GM12872 (cell line): ENCODE measurements at regions not wholly inside any gene's neighbourhood (a gene's known extent, or its start where the extent isn't known, plus 50 kb on each side); places are given as distances from the start of the nearest gene placed in this dataset.

Experiments
- CTCF ChIP-seq: IDR thresholded peaks from 3 replicates; pipeline ENCODE4 v1.5.1; 2011; ENCODE audit warnings: low read depth, mild to moderate bottlenecking, low read length, moderate library complexity; ENCODE audit not compliant: insufficient read depth

GRCh38 chr2:66698091-66698490 is 263.2 kb downstream of the MEIS1 start:
- TF ChIP-seq CTCF, result no peak

GRCh38 chr2:66698576-66699239 is 263.8 kb downstream of the MEIS1 start:
- no peak for TF ChIP-seq CTCF

GRCh38 chr2:66699416-66699792 is 264.5 kb downstream of the MEIS1 start:
- TF ChIP-seq CTCF, result no peak

GRCh38 chr2:66699793-66700676 is 265.1 kb downstream of the MEIS1 start:
- no peak for TF ChIP-seq CTCF

- TF ChIP-seq CTCF, result no peak
Measured at GRCh38 chr2:66700677-66701066, 265.7 kb downstream of the MEIS1 start.

- no peak for TF ChIP-seq CTCF
Measured at GRCh38 chr2:66701251-66701650, 266.3 kb downstream of the MEIS1 start.

GRCh38 chr2:66701656-66702055 is 266.7 kb downstream of the MEIS1 start:
- no peak for TF ChIP-seq CTCF
